HG02610 (cell line): ENCODE measurements at regions not wholly inside any gene's neighbourhood (a gene's known extent, or its start where the extent isn't known, plus 50 kb on each side); places are given as distances from the start of the nearest gene placed in this dataset.
"Not testable (repeated sequence)": the region's sequence is repeated elsewhere in the genome, so short reads cannot be mapped to it uniquely, and the experiment has no call there.

Experiments
- ATAC-seq: cut with Tn5 transposase; IDR thresholded peaks from one replicate; pipeline ENCODE4 v1.9.1; 2021; ENCODE audit warnings: mild to moderate bottlenecking, moderate library complexity; ENCODE audit not compliant: unreplicated experiment

- not testable (repeated sequence) for ATAC-seq
Measured at GRCh38 chr1:145191272-145191675, 50.7 kb downstream of the PPIAL4D start.

DNA sequence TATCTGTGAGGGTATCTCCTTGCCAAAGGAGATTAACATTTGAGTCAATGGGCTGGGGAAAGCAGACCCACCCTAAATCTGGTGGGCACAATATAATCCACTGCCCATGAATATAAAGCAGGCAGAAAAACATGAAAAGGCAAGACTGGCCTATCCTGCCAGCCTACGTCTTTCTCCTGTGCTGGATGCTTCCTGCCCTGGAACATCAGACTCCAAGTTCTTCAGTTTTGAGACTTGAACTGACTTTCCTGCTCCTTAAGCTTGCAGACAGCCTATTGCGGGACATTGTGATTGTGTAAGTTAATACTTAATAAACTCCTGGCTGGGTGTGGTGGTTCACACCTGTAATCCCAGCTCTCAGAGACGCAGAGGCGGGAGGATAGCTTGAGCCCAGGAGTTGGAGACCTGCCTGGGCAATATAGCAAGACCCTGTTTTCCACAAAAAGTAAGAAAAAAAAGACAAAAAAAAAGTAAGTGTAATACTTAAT is 52.4 kb downstream of the PPIAL4D start:
- ATAC-seq: not testable (repeated sequence)

DNA sequence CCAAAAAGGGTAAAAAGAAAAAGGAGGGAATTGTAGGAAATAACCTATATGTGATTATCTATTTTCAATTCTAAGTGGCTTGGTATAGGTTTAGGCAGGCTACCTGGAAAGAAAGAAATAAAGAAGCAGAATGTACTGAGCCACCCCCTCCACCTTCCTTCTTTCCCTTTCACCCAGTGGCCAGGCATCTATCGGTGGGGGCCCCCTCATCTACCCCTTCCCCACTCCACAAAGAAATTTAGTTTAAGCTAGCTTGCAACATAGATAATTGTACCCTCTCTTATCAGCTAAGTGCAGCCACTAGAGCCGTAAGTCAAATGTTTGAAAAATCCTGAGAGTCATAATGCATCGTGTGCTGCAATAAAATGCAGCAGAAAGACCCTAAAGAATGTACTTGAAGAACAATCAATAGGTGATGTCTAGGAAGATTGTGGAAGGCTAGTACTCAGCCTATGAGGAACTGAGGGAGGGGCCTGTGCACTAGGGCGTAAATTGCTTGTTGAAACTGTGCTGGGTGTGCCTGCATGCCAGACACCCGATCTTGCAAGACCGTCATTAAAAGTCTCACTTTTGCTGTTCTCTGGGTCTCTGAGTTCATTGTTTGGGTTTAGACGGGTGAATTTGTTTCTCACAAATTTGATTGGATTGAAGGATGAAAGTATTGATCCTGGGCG is 53.0 kb downstream of the PPIAL4D start:
- not testable (repeated sequence) for ATAC-seq

DNA sequence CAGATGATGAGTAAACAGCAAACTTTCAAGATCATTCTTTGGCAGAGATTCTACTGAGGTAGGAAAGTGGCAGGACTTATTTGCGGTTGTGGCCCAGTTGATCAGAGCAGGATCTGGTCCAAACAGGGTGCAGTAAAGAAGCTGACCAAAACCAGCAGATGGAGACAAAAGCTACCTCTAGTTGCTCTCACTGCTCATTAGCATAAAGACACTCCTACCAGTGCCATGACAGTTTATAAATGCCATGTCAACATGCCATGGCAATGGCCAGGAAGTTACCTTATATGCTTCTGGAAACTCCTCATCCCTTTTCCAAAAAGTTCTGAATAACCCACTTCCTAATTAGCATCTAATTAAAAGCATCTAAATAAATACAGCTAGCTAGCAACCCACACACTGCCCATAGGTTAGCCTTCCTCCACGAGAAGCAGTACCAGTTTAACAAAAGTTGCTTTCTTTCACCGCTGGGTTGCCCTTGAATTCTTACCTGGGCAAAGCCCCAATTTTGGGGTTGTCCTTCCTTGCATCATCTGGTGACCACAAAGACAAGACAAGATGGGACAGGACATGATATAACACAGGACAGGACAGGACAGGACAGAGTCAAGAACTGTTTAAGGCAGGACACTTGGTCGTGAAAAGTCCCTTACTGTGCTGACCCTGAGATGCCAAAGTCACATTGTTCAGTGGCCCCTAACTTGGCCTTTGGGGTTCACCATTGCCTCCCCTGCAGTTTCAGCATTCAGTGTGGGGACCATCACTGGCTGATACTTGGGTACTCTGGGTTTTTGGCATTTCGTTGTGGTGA is 59.2 kb downstream of the PPIAL4D start:
- ATAC-seq: peak; percentile 62

- ATAC-seq: not testable (repeated sequence)
Measured at GRCh38 chr1:145176285-145176925, 65.6 kb downstream of the PPIAL4D start.

- ATAC-seq: not testable (repeated sequence)
Measured at GRCh38 chr1:145174377-145174776, 67.6 kb downstream of the PPIAL4D start.

GRCh38 chr1:145168220-145168848 is 72.6 kb downstream of the FAM72D start:
- ATAC-seq: not testable (repeated sequence)

DNA sequence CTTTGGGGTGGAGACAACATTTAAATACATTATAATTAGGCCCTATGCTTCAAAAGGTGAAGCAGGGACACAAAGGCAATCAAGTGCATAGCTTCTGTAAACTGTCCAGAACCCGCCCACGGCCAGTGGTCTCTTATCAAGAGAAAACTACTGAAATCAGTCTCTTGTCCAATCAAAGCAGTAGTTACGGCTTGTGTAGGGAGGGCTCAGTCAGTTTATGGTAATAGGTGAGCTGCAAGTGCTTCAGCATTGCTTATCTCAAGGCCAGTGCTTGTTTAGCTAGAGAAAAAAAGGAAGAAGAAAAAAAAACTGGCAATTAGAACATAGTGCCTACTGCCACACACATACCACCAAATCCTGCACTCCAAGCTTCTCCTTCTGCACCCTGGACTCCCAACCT is 68.6 kb downstream of the FAM72D start:
- ATAC-seq: not testable (repeated sequence)
